Psoas muscle (tissue), 7 donors: ENCODE measurements at regions not wholly inside any gene's neighbourhood (a gene's known extent, or its start where the extent isn't known, plus 50 kb on each side); places are given as distances from the start of the nearest gene placed in this dataset.

Source experiments
- ATAC-seq, 4 donors: fragments of 200-7000 bp; cut with Tn5 transposase; one replicate each; pipeline ENCODE4 v1.9.1; 2020; ENCODE audit warnings: moderate library complexity in 3 of 4, mild to moderate bottlenecking in 2 of 4
- DNase-seq, 2 donors: peaks; one replicate each; pipeline ENCODE4 v3.0.0-alpha.2; 2020
- H3K27ac ChIP-seq: fragments of 200-600 bp; one replicate; pipeline ENCODE4 v1.8.0; 2022
- H3K27me3 ChIP-seq, 3 donors: fragments of 200-600 bp in 1 of 3; one replicate each; pipeline versions ENCODE4 v1.6.1 to v1.8.0; 2013 to 2022; ENCODE audit warnings: low read length in 2 of 3, mild to moderate bottlenecking in 2 of 3, moderate library complexity in 1 of 3; ENCODE audit not compliant: insufficient read depth in 3 of 3
- H3K36me3 ChIP-seq, 2 donors: fragments of 200-600 bp in 1 of 2; one replicate each; pipeline versions ENCODE4 v1.6.1 to v1.8.0; 2013 to 2022; ENCODE audit warnings: low read depth in 1 of 2, mild to moderate bottlenecking in 1 of 2, moderate library complexity in 1 of 2; ENCODE audit not compliant: insufficient read depth in 1 of 2
- H3K4me1 ChIP-seq: fragments of 200-600 bp; one replicate; pipeline ENCODE4 v1.8.0; 2022
- H3K4me3 ChIP-seq: fragments of 200-600 bp; one replicate; pipeline ENCODE4 v1.8.0; 2022; ENCODE audit warnings: mild to moderate bottlenecking
- H3K9me3 ChIP-seq: fragments of 200-600 bp; one replicate; pipeline ENCODE4 v1.8.0; 2022
- WGBS, 3 donors: extraction: QIAGEN DNeasy Blood & Tissue Kit; methylation state at CpG; one replicate each; pipeline versions ENCODE4 v1.1.6 to v1.1.7; 2013; 5-methylcytosine and 5-hydroxymethylcytosine counted together
- intact Hi-C, 2 donors: fragments of 100-400 bp; cut with DNase I; formaldehyde crosslinking; loops; one replicate each; pipeline versions ENCODE4 v1.11.0 to v1.14.2; 2022
- TF ChIP-seq, protein P1 (sequence below): fragments of 200-600 bp; IDR thresholded peaks from one replicate; pipeline ENCODE4 v1.8.0; 2022; ENCODE audit warnings: antibody characterized with exemption
- donor health status: healthy with polysubstance abuse.
- donor health status: DM: no; HTN: no; CAD: no; lungs with moderate emphysema.
- donor health status: Bipolar disorder and iron deficiency.
- donor health status: healthy.
- donor health status: DM: yes; HTN: yes; CAD: no.
- donor health status: DM: no; HTN: no; CAD: no.
- donor health status: DM: yes; HTN: yes; CAD: no.

DNA sequence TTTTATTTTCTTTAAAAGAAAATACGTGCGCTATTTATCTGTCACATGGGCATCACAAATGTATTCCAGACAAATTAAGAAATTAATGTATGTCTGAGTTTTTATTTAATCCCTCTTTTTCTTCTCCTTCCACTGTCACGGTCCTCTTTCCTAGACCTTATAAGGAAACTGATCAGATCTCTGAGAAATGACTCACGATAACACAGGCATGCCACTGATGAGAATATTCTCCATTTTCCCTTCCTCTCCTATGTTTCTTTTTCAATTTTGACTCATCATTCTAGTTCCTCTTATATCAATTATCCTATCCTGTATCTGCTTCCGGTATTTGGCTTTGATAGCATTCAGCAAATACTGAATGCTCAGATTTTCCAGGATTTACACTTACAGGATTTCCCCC lies 121.8 kb downstream of the DSC3 start:
- DNase-seq = no peak
- TF ChIP-seq, protein P1, sequence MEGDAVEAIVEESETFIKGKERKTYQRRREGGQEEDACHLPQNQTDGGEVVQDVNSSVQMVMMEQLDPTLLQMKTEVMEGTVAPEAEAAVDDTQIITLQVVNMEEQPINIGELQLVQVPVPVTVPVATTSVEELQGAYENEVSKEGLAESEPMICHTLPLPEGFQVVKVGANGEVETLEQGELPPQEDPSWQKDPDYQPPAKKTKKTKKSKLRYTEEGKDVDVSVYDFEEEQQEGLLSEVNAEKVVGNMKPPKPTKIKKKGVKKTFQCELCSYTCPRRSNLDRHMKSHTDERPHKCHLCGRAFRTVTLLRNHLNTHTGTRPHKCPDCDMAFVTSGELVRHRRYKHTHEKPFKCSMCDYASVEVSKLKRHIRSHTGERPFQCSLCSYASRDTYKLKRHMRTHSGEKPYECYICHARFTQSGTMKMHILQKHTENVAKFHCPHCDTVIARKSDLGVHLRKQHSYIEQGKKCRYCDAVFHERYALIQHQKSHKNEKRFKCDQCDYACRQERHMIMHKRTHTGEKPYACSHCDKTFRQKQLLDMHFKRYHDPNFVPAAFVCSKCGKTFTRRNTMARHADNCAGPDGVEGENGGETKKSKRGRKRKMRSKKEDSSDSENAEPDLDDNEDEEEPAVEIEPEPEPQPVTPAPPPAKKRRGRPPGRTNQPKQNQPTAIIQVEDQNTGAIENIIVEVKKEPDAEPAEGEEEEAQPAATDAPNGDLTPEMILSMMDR = no peak
- no peak overlapping the region for H3K4me3 ChIP-seq
- no peak for ATAC-seq
- intact Hi-C loops = no loop called here
- H3K36me3 ChIP-seq = no peaks in the 10 kb centered on the region
- H3K27me3 ChIP-seq = no peaks in the 10 kb centered on the region
- no peaks in the 10 kb centered on the region for H3K4me1 ChIP-seq
- WGBS, 3 donors = 82 to 85% (median 85%) methylated on average over 5 of the region's 5 CpGs
- no peak overlapping the region for H3K27ac ChIP-seq
- no peaks in the 10 kb centered on the region for H3K9me3 ChIP-seq

- no peaks in the 10 kb centered on the region for H3K36me3 ChIP-seq
- DNase-seq (no peak), ATAC-seq (no peak)
- H3K9me3 ChIP-seq = no peaks in the 10 kb centered on the region
- 82 to 84% (median 83%) methylated on average over 3 of the region's 3 CpGs for WGBS, 3 donors
- no peaks in the 10 kb centered on the region for H3K4me1 ChIP-seq
- H3K27me3 ChIP-seq = no peaks in the 10 kb centered on the region
- TF ChIP-seq, protein P1 = no peak
- no peak overlapping the region for H3K4me3 ChIP-seq
- no peak overlapping the region for H3K27ac ChIP-seq
- intact Hi-C loops = no loop called here
These were observed 122.2 kb downstream of the DSC3 start for GRCh38 chr18:30920351-30920750.

DNA sequence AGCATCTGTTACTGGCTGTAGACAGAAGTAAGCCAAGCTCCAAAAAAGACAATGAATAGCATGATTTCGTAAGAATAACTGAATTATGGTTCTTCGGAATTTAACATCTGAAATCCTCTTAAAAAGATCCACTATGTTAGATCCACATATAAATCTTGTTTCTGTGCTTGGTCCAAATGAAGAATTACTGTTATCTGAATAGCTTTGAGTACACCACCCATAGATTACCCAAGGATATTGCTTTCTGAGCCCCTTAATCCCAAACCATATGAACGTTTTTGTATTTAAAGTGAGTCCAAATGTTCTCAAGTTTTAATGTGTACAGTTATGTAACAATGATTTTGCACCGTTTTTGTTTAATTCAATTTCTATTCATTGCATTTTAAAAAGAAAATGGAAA lies 124.9 kb downstream of the DSC3 start:
- intact Hi-C loops = no loop called here

DNA sequence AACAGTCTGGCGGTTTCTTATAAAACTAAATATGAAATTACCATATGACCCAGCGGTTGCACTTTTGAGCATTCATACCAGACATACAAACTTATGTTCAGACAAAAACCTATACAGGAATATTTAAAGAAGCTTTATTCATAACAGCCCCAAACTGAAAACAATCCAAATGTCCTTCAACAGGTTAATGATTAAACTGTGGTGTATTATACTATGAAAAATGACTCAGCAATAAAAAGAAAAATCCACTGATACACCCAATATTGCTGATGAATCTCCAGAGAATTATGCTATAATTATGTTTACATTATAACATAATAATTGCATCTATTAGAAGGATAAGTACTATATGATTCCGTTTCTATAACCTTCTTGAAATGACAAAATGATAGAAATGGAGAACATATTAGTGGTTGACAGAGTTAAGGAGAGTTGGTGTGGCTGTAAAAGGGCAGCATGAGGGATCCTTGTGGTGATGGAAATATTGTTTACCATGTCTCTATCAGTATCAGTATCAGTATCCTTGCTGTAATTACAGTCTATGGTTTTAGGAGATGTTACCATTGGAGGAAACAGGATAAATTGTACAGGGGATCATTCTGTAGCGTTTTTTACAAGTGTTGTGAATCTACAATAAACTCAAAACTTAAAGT lies 127.1 kb downstream of the DSC3 start:
- DNase-seq (no peak), ATAC-seq (no peak)
- no peaks in the 10 kb centered on the region for H3K4me1 ChIP-seq
- H3K36me3 ChIP-seq = no peaks in the 10 kb centered on the region
- 55 to 84% (median 76%) methylated on average over 4 of the region's 4 CpGs for whole genome bisulfite sequencing, 3 donors
- H3K4me3 ChIP-seq = no peak overlapping the region
- no peaks in the 10 kb centered on the region for H3K9me3 ChIP-seq
- no peak overlapping the region for H3K27ac ChIP-seq
- no peaks in the 10 kb centered on the region for H3K27me3 ChIP-seq
- intact Hi-C loops = no loop called here
- TF ChIP-seq, protein P1 = no peak

More for the DNA sequence above, 124.9 kb downstream of the DSC3 start:
- Histone ChIP-seq H3K9me3 (no peaks in the 10 kb centered on the region), H3K36me3 (no peaks in the 10 kb centered on the region), H3K4me1 (no peaks in the 10 kb centered on the region), H3K27ac (no peak overlapping the region), H3K27me3 (no peaks in the 10 kb centered on the region), H3K4me3 (no peak overlapping the region)
- DNase-seq = no peak
- no peak for ATAC-seq
- WGBS, 3 donors = 56 to 64% (median 63%) methylated on average over 4 of the region's 4 CpGs
- TF ChIP-seq, protein P1 = no peak

GRCh38 chr18:30908381-30908780 lies 134.2 kb downstream of the DSC3 start:
- no peak overlapping the region for H3K4me3 ChIP-seq
- 67 to 75% (median 68%) methylated on average over 1 of the region's 1 CpG for WGBS, 3 donors
- no peak overlapping the region for H3K27ac ChIP-seq
- DNase-seq = no peak
- H3K9me3 ChIP-seq = no peaks in the 10 kb centered on the region
- no peaks in the 10 kb centered on the region for H3K36me3 ChIP-seq
- no peaks in the 10 kb centered on the region for H3K27me3 ChIP-seq
- no peaks in the 10 kb centered on the region for H3K4me1 ChIP-seq
- TF ChIP-seq, protein P1 = no peak
- ATAC-seq = no peak
- intact Hi-C loops = no loop called here
